Activated CD8-positive, alpha-beta memory T cell treated with anti-CD3 and anti-CD28 coated beads, Interleukin-2, amount 50 U/mL, for 48 hours (primary cell): ENCODE measurements at regions not wholly inside any gene's neighbourhood (a gene's known extent, or its start where the extent isn't known, plus 50 kb on each side); places are given as distances from the start of the nearest gene placed in this dataset.

Experiments
- DNase-seq: peaks from one replicate; pipeline ENCODE4 v3.0.0-alpha.2; 2020

- DNase-seq: no peak
These were observed 180.5 kb upstream of the DMAC1 start for GRCh38 chr9:7980041-7980440.

DNA sequence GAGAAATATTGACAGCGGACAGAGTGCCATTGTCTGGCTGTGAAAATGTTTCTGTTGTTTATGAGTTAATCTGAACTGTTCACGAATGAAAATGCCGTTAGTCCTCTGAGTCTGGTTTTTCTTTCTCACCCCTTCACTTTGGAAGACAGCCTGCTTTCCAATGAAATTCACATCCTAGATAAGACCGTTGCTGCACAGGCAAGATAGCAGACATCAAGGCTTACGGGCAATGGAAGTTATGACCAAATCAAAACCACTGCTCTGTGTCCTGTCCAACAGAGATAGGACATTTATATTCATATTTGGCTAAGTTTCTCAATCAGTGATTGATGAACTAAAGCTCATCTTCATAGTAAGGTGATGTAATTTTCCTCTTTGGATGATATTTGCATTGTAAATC, 180.0 kb upstream of the DMAC1 start:
- no peak for DNase-seq

DNA sequence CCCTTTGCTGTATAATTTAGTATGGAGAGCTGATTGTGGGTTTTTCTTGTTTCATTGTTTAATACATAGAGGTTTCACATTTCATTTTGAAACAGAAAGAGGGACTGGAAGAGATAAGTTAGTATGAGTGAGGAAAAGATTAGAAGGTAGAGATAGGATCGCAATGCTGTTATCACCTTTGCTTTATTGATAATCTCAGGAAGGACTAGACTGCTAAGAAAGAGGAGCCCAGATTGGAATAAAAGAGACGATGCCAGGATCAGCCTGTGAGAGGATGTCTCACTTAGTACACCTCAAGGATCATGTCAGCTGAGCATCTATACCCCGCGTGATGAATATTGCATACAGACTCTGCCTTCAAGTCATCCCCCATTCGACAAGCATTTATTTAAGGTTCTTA, 178.0 kb upstream of the DMAC1 start:
- DNase-seq: no peak

- no peak for DNase-seq
These were observed 177.3 kb upstream of the DMAC1 start for GRCh38 chr9:7976856-7977255.

GRCh38 chr9:7976167-7976755, 176.7 kb upstream of the DMAC1 start:
- DNase-seq: no peak

DNA sequence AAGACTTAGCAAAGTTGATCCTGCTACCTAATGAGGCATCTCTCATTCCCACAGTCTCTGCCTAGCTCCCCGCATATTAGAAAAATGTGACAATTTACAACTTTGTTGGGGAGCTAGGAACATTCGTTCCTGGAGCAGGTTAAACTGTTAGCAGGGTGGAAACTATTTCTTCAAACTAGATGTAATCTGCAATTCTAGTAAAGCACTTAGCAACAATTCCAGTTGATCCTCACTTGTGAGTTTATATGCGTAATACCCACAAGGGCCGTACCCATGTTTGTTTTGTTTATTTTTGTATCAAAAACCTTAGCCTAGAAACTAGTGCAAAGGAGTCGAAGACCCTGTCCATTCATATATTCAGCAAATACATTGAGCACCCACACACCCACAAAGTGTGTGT, 175.8 kb upstream of the DMAC1 start:
- no peak for DNase-seq

DNA sequence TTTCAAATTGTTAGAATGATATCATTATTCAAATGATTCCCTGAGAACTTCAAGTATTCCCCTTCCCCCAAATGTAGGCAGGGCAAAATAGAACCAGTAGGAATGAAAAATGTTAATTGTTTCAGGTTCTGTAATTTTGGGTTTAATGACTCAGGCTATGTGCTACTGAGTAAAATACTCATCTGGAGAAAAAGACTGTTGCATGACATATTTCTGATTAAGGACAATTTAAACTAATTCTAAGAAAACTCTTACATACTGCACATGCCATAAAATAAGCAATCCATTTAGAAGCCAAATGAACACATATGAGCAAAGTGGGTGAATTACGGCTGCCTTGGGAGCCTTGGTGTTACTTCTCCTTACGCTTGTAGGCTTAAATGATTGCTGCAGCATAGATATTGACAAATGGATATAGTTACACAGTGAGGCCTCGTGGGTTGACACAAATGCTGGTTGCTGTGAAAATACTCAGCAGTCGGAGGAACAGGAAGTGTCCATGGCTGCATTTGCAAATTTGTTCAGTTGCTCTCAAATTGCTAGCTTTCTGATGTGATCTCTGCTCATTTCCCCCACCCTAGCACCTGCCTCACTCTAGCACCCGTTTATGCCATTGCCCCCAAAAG, 174.9 kb upstream of the DMAC1 start:
- DNase-seq: no peak

DNA sequence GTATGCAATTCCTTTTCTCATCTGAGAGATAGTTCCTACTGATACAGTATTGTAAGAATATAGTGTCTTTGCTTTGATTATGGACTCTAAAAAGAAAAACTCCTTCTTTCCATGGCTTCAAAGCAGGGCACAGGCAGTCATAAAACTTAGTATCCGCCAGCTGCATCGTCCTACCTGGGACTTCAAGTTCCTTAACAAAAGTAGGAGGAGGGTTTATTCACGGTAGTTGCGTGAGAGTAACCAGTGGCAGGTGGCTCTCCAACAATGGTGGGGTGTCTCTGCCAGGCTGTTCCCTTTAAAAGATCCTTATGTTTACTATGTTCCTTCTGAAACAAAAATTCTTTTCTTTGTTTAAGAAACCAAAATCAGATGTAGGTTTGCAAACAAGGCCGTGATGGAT, 173.5 kb upstream of the DMAC1 start:
- DNase-seq: no peak

DNA sequence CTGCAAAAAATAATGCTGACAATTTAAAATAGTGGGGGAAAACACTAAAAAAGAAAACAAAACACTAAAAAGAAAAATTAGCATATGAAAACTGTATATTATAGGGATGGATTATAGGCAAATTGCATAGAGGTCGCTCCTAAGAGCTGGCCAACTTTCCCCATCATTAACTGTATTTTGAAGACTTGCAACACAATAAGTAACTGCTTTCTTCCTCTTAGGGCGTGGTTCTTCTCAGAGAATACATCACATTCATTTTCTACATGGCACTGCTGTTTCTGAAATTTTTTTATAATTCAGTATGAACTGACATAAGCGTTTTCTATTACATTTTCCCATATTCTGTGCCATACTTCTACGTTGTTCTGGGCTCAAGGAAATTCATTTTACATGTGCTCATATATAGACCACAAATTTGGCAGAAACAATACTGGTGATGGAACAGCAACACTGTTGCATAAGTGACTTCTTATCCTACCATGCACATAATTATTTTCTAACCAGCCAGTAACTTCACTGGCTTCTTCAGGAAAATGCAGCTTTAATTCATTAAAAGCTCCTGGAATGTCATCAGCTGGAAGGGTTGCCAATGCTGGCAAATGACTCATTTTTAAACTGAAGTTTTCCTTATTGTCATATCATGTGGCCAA, 171.2 kb upstream of the DMAC1 start:
- no peak for DNase-seq

- DNase-seq: no peak
These were observed 169.1 kb upstream of the DMAC1 start for GRCh38 chr9:7968687-7969086.

- no peak for DNase-seq
These were observed 168.3 kb upstream of the DMAC1 start for GRCh38 chr9:7967851-7968250.

DNA sequence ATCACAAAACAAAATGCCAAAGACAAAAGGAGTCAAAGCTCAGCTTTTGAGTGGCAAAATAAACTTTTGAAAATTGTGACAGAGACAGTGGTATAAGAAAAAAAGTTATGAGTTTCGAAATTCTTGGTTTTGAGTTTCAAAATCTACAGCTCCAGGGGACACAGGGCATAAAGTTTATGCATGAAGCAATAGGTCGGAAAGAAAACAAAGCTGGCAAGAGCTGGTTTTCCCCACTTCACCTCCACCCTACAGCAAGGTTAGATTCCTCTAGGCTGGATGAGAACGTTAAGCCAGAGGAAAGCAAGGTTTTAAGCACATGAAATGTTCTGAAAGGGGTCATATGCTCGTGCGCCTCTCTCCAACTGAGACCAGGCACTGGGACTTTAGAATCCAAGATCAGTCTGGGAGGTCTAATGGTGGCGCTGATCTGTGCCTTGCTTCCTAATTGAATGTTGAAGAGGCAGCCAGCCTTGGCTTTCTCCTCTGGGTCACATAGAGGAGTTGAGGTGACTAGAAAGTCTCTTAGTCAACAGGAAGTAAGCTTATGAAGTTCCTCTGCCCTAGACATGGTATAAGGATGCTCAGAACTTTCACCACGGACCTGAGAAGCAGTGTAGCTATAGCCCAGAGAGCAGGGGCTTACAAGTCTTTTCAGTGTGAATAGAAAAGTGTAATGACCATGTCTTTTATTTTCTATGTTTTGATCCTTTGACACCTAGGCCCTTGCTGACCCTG, 167.7 kb upstream of the DMAC1 start:
- DNase-seq: no peak

GRCh38 chr9:7965063-7965462, 165.5 kb upstream of the DMAC1 start:
- no peak for DNase-seq

- DNase-seq: no peak
These were observed 163.4 kb upstream of the DMAC1 start for GRCh38 chr9:7963026-7963425.

- DNase-seq: no peak
These were observed 161.5 kb upstream of the DMAC1 start for GRCh38 chr9:7961076-7961475.

DNA sequence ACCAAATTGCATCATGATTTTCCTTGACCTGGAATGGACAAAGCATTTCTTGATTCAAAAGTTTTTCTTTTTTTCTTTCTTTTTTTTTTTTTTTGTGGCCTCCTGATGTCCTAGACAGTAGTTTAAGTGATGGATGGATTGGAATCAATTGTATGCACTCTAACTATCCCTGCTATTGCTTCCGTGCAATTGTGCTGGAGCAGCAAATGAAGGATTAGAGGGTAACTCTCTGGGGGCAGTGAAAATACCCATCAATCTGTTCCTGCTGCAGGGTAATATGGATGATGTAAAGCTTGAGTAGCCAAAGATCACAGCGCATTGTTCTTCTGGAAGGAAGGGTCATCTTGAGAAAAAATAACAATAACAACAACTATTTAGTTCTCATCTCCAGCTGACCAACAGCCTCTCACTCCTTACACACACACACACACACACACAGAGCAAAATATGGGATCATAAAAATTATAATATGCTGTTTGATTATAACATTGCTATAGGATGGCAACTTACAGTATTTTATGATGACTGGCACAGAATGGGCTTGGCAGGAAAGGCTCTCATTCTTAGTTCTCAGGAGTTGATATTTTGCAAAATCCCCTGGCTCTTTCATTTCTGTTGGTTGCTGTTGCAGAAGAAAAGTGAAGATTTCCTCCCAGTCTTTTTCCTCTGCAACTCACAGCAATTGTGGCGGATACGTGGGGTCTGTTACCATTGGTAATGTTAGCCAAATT, 160.9 kb upstream of the DMAC1 start:
- no peak for DNase-seq

- no peak for DNase-seq
These were observed 158.2 kb upstream of the DMAC1 start for GRCh38 chr9:7957803-7958202.

DNA sequence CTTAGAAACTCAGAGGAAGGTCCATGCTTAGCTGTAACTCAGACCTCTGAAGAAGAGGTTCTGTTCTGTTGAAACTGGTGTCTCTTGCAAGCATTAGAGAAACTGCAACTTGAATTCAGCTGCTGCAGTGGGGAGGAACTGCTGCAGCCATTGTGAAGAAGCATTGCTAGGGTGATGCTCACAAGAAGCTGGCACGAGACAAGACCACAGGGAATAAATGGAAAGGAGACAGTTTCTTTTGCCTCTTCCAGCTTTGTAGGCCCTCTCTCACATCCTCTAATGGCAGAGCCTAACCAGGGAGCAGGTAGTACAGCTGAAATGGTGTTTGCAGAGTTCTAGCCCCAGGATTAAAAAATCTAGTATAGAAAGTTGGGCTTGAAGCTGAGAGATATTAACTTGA, 148.0 kb upstream of the DMAC1 start:
- no peak for DNase-seq

DNA sequence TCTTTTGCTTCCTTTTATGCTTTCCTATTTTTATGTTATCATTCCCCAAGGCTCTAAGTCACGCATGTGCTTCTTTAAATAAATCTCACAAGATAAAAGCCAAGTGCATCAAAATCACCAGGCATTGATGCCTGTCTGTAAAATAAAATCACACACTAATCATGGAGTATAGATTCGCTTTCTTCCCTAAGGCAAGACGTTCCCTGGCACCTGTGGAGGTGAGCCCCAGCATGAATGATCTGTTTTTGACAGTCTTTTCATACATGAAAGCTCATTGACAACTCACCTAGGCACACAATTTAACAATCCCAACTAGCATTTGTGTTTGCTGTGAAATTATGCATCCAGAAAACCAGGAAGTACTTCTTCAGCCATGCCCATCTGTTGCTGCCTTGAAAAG, 146.9 kb upstream of the DMAC1 start:
- DNase-seq: no peak

GRCh38 chr9:7944572-7944971, 145.0 kb upstream of the DMAC1 start:
- DNase-seq: no peak

GRCh38 chr9:7937761-7938491, 138.3 kb upstream of the DMAC1 start:
- no peak for DNase-seq

GRCh38 chr9:7936996-7937395, 137.4 kb upstream of the DMAC1 start:
- no peak for DNase-seq

GRCh38 chr9:7936163-7936562, 136.6 kb upstream of the DMAC1 start:
- no peak for DNase-seq
